GM13977 (cell line): ENCODE measurements at regions not wholly inside any gene's neighbourhood (a gene's known extent, or its start where the extent isn't known, plus 50 kb on each side); places are given as distances from the start of the nearest gene placed in this dataset.

Experiments
- DNase-seq: peaks from one replicate; pipeline ENCODE4 v3.0.0; 2012; ENCODE audit warnings: low spot score
- CTCF ChIP-seq: IDR thresholded peaks from 2 replicates; pipeline ENCODE4 v1.5.1; 2012; ENCODE audit warnings: mild to moderate bottlenecking, control low read depth; ENCODE audit not compliant: insufficient read depth; ENCODE audit errors: extremely low read depth, missing control alignments
- in situ Hi-C: fragments of 300-500 bp; cut with MboI; formaldehyde crosslinking; loops from one replicate; pipeline ENCODE4 v1.12.0; 2022; ENCODE audit warnings: low sequenced_read_pairs, low pct_unique_long_range_greater_than_20kb, mixed read lengths, inconsistent platforms; ENCODE audit not compliant: unreplicated experiment

- in situ Hi-C loops, result no loop called here
- no peak for DNase-seq
- TF ChIP-seq CTCF, result no peak
These were observed 256.4 kb downstream of the ICE1 start for GRCh38 chr5:5678909-5679308.

- in situ Hi-C loops, result no loop called here
- DNase-seq, result no peak
- no peak for TF ChIP-seq CTCF
These were observed 255.3 kb downstream of the ICE1 start for GRCh38 chr5:5677738-5678137.

GRCh38 chr5:5676218-5676617, 253.7 kb downstream of the ICE1 start:
- in situ Hi-C loops, result no loop called here
- no peak for TF ChIP-seq CTCF
- DNase-seq, result no peak

- no peak for DNase-seq
- in situ Hi-C loops, result no loop called here
- no peak for TF ChIP-seq CTCF
These were observed 253.0 kb downstream of the ICE1 start for GRCh38 chr5:5675511-5675910.

- no peak for TF ChIP-seq CTCF
- no peak for DNase-seq
- in situ Hi-C loops, result no loop called here
These were observed 249.3 kb downstream of the ICE1 start for GRCh38 chr5:5671823-5672222.

GRCh38 chr5:5667136-5667554, 244.7 kb downstream of the ICE1 start:
- no peak for TF ChIP-seq CTCF
- in situ Hi-C loops, result no loop called here
- no peak for DNase-seq

- DNase-seq, result no peak
- no peak for TF ChIP-seq CTCF
- in situ Hi-C loops, result no loop called here
These were observed 243.9 kb downstream of the ICE1 start for GRCh38 chr5:5666369-5666768.
